SH-SY5Y (cell line): ENCODE measurements at regions not wholly inside any gene's neighbourhood (a gene's known extent, or its start where the extent isn't known, plus 50 kb on each side); places are given as distances from the start of the nearest gene placed in this dataset.

ENCODE experiments used
- GATA2 ChIP-seq: IDR thresholded peaks from 2 replicates; pipeline ENCODE4 v1.6.1; 2011; ENCODE audit warnings: mild to moderate bottlenecking, low read depth, low read length
- GATA3 ChIP-seq: IDR thresholded peaks from 2 replicates; pipeline ENCODE4 v1.6.1; 2011; ENCODE audit warnings: low read depth, mild to moderate bottlenecking, low read length, moderate library complexity

DNA sequence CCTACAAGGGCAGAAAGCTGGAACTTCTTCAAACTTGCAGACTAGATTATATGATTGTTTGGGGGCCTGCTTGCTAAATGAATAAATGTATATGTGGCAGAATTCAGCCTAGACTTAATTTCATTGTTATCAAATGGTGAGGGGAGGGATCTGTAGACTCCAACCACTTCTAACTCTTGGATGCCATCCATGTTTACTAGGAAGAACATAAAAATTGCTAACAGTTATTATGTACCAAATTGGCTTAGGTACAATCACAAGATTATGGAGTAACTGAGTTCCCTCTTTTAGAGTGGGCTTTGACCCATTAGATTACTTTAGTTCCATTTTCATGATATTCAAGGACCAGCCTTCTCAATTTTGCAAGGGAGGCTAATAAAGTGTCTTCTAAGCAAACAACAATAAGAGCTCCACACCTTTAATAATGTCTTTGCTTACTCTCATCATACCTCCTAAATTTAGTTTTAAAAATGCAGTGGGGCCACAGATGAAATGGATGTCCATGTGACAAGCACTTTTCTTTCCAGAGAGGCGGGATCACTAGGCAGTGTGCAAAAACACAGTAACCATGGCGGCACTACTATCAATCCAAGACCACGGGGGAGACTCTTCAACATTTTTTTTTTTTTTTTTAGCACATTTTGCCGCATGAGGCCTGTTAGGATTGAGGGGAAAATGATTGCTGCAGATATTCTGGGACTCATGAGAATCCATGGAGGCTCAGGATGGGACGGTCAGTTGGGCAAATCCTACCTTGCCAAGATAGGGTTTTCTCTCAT, 217.6 kb upstream of the SPRED2 start:
- no peak for TF ChIP-seq GATA3
- no peak for TF ChIP-seq GATA2

GRCh38 chr2:65647249-65647842, 214.9 kb upstream of the SPRED2 start:
- no peak for TF ChIP-seq GATA2
- no peak for TF ChIP-seq GATA3

GRCh38 chr2:65640793-65641103, 208.3 kb upstream of the SPRED2 start:
- TF ChIP-seq GATA2: no peak
- no peak for TF ChIP-seq GATA3

GRCh38 chr2:65639156-65639864, 206.9 kb upstream of the SPRED2 start:
- TF ChIP-seq GATA2: no peak
- TF ChIP-seq GATA3: no peak

GRCh38 chr2:65638443-65638842, 206.0 kb upstream of the SPRED2 start:
- TF ChIP-seq GATA3 (no peak), GATA2 (no peak)

GRCh38 chr2:65636813-65637483, 204.5 kb upstream of the SPRED2 start:
- TF ChIP-seq GATA3: no peak
- no peak for TF ChIP-seq GATA2

- TF ChIP-seq GATA2: no peak
- TF ChIP-seq GATA3: no peak
These were observed 203.6 kb upstream of the SPRED2 start for GRCh38 chr2:65636024-65636423.

GRCh38 chr2:65634304-65634703, 201.9 kb upstream of the SPRED2 start:
- TF ChIP-seq GATA3 (no peak), GATA2 (no peak)

- TF ChIP-seq GATA2 (no peak), GATA3 (no peak)
These were observed 198.2 kb upstream of the SPRED2 start for GRCh38 chr2:65630643-65631042.

GRCh38 chr2:65628156-65628555, 195.8 kb upstream of the SPRED2 start:
- TF ChIP-seq GATA2: no peak
- no peak for TF ChIP-seq GATA3

GRCh38 chr2:65626831-65627230, 194.4 kb upstream of the SPRED2 start:
- TF ChIP-seq GATA2 (no peak), GATA3 (no peak)

- no peak for TF ChIP-seq GATA3
- no peak for TF ChIP-seq GATA2
These were observed 193.6 kb upstream of the SPRED2 start for GRCh38 chr2:65625982-65626381.

- TF ChIP-seq GATA2 (no peak), GATA3 (no peak)
These were observed 190.6 kb upstream of the SPRED2 start for GRCh38 chr2:65622951-65623535.

DNA sequence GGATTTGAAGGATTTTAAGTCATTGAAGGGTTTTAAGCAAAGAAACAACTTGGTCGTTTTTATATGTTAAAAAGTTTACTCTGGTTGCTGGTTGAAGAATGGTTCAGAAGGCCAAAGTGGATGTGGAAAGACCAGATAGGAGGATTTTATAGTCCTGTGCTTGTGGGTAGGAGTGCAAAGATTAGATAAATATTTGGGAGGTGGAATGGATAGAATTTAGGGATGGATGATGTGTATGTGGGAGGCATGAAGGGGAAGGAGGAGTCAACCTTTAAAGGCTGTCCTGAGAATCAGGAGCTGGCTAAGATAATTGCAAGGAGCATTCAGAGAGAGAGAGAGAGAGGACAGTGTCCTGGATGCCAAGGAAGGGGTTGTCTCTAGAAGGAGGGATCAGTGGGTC, 190.1 kb upstream of the SPRED2 start:
- TF ChIP-seq GATA2: no peak
- TF ChIP-seq GATA3: no peak
